ENCODE measurements at regions not wholly inside any gene's neighbourhood (a gene's known extent, or its start where the extent isn't known, plus 50 kb on each side); places are given as distances from the start of the nearest gene placed in this dataset.

DNA sequence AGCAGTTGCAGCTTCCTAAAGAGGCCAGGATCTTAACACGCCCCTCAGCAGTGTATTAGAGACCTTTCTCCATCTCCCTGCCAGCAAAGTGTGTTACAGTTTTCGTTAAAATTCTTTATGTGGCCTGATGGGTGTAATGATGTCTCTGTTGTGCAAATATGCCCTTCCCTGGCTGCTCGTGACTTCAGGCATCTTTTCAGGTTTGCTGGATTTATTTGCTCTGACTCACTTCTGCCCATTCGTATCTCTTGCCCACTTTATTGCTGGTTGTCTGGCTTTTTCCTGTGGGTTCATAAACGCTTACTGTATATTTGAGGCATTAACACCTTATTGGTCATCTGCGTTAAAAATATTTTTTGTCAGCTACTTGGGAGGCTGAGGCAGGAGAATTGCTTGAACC lies 134.5 kb downstream of the ASB1 start:
- H3K27ac Mint-ChIP-seq (ENCODE audit: unreplicated experiment), result no peak overlapping the region
- no peaks in the 10 kb centered on the region for H3K4me1 Mint-ChIP-seq (ENCODE audit: unreplicated experiment)
- TF ChIP-seq CTCF (IDR thresholded peaks at IDR 0.05; ENCODE audit: unreplicated experiment), result no peak
- H3K4me3 Mint-ChIP-seq (ENCODE audit: unreplicated experiment), result no peak overlapping the region
- no peak for DNase-seq (ENCODE audit: low spot score)
- H3K27me3 Mint-ChIP-seq (ENCODE audit: unreplicated experiment), result peaks cover 3% of the 10 kb centered on the region
- H3K9me3 Mint-ChIP-seq (ENCODE audit: unreplicated experiment), result no peaks in the 10 kb centered on the region
- H3K36me3 Mint-ChIP-seq (ENCODE audit: low read depth, unreplicated experiment), result no peaks in the 10 kb centered on the region

DNA sequence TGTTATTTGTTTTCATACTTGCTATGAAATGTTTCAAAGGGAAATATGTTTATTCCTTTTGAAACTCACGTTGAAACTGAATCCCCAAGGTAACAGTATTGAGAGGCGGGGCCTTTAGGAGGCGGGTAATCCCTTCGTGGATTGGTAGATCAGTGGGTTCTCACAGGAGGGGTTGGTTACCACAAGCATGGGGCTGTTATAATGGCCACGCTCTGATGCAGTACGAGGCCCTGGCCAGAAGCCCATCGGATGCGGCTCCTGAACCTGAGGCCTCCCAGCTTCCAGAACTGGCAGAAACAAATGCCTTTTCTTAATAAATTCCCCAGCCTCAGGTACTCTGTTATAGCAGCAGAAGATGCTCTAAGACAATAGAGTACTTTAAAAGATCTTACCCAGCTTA lies 135.7 kb downstream of the ASB1 start:
- TF ChIP-seq CTCF (IDR thresholded peaks at IDR 0.05; ENCODE audit: unreplicated experiment), result no peak
- no peak overlapping the region for H3K4me3 Mint-ChIP-seq (ENCODE audit: unreplicated experiment)
- H3K27me3 Mint-ChIP-seq (ENCODE audit: unreplicated experiment), result peaks cover 3% of the 10 kb centered on the region
- H3K27ac Mint-ChIP-seq (ENCODE audit: unreplicated experiment), result no peak overlapping the region
- no peaks in the 10 kb centered on the region for H3K4me1 Mint-ChIP-seq (ENCODE audit: unreplicated experiment)
- no peak for DNase-seq (ENCODE audit: low spot score)
- H3K9me3 Mint-ChIP-seq (ENCODE audit: unreplicated experiment), result no peaks in the 10 kb centered on the region
- no peaks in the 10 kb centered on the region for H3K36me3 Mint-ChIP-seq (ENCODE audit: low read depth, unreplicated experiment)

DNA sequence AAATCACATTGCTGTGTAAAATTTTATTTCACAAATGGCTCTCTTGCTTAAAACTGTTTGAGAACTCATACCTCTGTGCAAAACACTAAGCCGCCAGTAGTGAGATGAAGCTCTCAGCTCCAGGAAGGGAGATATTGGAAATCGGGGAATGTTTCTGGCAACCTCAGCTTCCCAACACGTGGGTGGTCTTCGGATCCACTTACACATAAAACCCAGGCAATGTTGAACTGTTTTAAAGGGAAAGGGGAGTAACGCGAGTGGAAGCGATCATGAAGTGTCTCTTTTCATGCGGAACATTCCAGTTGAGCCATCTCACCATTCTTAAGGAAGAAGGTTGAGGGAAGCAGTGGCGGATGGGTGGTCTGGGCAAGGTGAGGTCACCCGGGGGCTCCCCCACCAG lies 136.8 kb downstream of the ASB1 start:
- H3K4me1 Mint-ChIP-seq (ENCODE audit: unreplicated experiment), result no peaks in the 10 kb centered on the region
- H3K27me3 Mint-ChIP-seq (ENCODE audit: unreplicated experiment), result no peaks in the 10 kb centered on the region
- H3K9me3 Mint-ChIP-seq (ENCODE audit: unreplicated experiment), result no peaks in the 10 kb centered on the region
- DNase-seq (ENCODE audit: low spot score), result no peak
- no peak for TF ChIP-seq CTCF (IDR thresholded peaks at IDR 0.05; ENCODE audit: unreplicated experiment)
- no peak overlapping the region for H3K27ac Mint-ChIP-seq (ENCODE audit: unreplicated experiment)
- no peak overlapping the region for H3K4me3 Mint-ChIP-seq (ENCODE audit: unreplicated experiment)
- H3K36me3 Mint-ChIP-seq (ENCODE audit: low read depth, unreplicated experiment), result no peaks in the 10 kb centered on the region

DNA sequence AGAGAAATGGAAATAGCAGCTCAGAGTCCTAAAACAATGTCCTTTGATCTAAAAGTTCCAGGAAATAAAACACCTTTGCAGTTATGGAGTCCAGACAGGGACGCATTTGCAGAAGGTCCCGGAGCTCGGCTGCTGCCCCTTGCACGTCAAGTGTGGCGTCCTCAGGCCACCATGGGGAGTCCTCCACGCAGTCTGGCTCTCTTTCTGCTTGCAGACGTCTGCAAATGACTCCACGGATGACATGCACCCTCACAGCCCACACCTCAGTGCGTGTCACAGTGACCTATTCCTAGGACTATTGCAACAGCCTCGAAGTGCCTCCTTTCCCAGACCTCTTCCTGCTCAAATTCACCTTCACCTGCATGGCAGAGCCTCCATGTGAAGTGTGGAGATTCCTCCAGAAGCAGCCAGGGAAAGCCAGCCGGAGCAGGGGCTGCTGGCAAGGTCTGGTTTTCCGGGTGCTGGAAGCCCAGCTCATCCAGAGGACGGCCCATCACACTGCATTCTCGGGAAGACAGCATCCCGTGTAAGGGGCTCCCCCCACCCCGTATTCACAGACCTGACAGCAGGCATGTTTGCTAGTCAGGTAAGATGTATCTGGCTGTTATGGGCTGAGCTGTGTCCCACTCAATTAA lies 137.7 kb downstream of the ASB1 start:
- no peaks in the 10 kb centered on the region for H3K9me3 Mint-ChIP-seq (ENCODE audit: unreplicated experiment)
- H3K4me1 Mint-ChIP-seq (ENCODE audit: unreplicated experiment), result no peaks in the 10 kb centered on the region
- no peak for DNase-seq (ENCODE audit: low spot score)
- no peak overlapping the region for H3K4me3 Mint-ChIP-seq (ENCODE audit: unreplicated experiment)
- no peaks in the 10 kb centered on the region for H3K27me3 Mint-ChIP-seq (ENCODE audit: unreplicated experiment)
- TF ChIP-seq CTCF (IDR thresholded peaks at IDR 0.05; ENCODE audit: unreplicated experiment), result no peak
- H3K27ac Mint-ChIP-seq (ENCODE audit: unreplicated experiment), result no peak overlapping the region
- H3K36me3 Mint-ChIP-seq (ENCODE audit: low read depth, unreplicated experiment), result no peaks in the 10 kb centered on the region

- no peaks in the 10 kb centered on the region for H3K36me3 Mint-ChIP-seq (ENCODE audit: low read depth, unreplicated experiment)
- H3K27ac Mint-ChIP-seq (ENCODE audit: unreplicated experiment), result no peak overlapping the region
- no peaks in the 10 kb centered on the region for H3K4me1 Mint-ChIP-seq (ENCODE audit: unreplicated experiment)
These were observed 138.3 kb downstream of the ASB1 start for GRCh38 chr2:238565031-238565430.

More at GRCh38 chr2:238565031-238565430, 138.3 kb downstream of the ASB1 start:
- Mint-ChIP-seq H3K9me3 (ENCODE audit: unreplicated experiment) (no peaks in the 10 kb centered on the region), H3K4me3 (ENCODE audit: unreplicated experiment) (no peak overlapping the region), H3K27me3 (ENCODE audit: unreplicated experiment) (no peaks in the 10 kb centered on the region)
- DNase-seq (ENCODE audit: low spot score), result no peak
- TF ChIP-seq CTCF (IDR thresholded peaks at IDR 0.05; ENCODE audit: unreplicated experiment), result no peak

Data from endothelial cell (in vitro differentiated cells).